ENCODE measurements at regions not wholly inside any gene's neighbourhood (a gene's known extent, or its start where the extent isn't known, plus 50 kb on each side); places are given as distances from the start of the nearest gene placed in this dataset.

DNA sequence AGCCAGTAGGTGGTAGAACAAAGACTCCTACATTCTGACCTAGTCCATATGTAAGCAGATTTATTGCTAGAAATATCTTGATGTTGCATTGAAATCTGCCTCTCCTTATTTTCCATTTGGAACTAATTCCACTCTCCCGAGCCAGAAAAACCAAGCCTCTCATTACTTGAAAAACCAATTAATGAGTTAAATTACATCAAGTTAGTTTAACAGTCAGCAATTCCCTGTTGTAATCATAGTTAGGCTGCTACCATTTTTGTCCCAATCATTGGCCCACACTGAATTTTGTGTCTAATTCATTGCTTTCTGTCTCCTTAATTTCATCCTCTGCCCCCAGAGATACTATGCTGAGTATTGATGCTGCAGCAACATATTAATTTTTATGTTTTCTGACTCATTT lies 168.3 kb upstream of the TNP1 start:
- H3K4me3 ChIP-seq (ENCODE audit: low read depth, low read length): no peak overlapping the region
- DNase-seq: no peak
- no peaks in the 10 kb centered on the region for H3K27me3 ChIP-seq (replicated peaks)
- no peak overlapping the region for H3K27ac ChIP-seq
- TF ChIP-seq CTCF (IDR thresholded peaks at IDR 0.05; ENCODE audit: low read depth, low read length, missing control alignments): no peak
- in situ Hi-C loops (cut with HindIII; ENCODE audit: low pct_ligation_motif_present, low sequenced_read_pairs): no loop called here
- no peaks in the 10 kb centered on the region for H3K36me3 ChIP-seq (replicated peaks)

DNA sequence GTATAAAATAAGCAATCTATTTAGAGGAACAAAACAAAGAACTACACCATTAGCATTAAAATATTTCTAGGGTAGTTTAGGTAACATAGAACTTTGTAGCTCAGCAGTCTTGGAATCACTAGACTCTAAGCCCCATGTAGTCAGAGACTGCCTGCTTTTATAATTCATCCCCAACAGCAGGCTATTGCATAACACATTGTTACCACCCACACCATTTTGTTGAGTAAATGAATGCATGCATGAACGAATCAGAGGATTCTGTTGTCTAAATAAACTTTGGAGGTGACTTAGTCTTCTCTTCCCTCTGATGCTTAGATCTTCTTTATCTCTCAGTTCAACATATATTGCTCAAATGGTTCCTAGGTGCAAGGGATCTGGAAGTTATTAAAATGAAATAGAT lies 167.6 kb upstream of the TNP1 start:
- Histone ChIP-seq H3K4me3 (ENCODE audit: low read depth, low read length) (no peak overlapping the region), H3K36me3 (replicated peaks) (no peaks in the 10 kb centered on the region), H3K27me3 (replicated peaks) (no peaks in the 10 kb centered on the region), H3K27ac (no peak overlapping the region)
- no peak for DNase-seq
- in situ Hi-C loops (cut with HindIII; ENCODE audit: low pct_ligation_motif_present, low sequenced_read_pairs): no loop called here
- no peak for TF ChIP-seq CTCF (IDR thresholded peaks at IDR 0.05; ENCODE audit: low read depth, low read length, missing control alignments)

DNA sequence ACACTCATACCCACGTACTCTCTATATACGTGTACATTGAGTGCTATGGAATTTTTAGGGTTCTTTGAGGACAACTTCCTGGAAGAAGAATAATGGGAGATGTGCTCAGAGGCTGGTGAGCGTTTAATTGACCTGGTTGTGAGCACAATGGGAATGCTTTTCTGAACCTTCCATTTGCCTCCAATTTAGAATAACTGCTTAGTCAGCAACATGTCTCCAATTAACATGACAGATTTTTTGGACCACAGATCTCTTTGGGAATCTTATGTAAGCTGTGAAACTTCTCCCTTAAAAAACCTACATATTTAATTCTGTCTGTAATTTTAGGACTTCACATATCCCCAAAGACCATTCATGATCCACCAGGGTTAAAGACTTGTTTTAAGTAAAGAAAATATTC lies 166.7 kb upstream of the TNP1 start:
- H3K27me3 ChIP-seq (replicated peaks): no peaks in the 10 kb centered on the region
- no peak for DNase-seq
- no peak overlapping the region for H3K4me3 ChIP-seq (ENCODE audit: low read depth, low read length)
- no peak for TF ChIP-seq CTCF (IDR thresholded peaks at IDR 0.05; ENCODE audit: low read depth, low read length, missing control alignments)
- in situ Hi-C loops (cut with HindIII; ENCODE audit: low pct_ligation_motif_present, low sequenced_read_pairs): no loop called here
- no peak overlapping the region for H3K27ac ChIP-seq
- H3K36me3 ChIP-seq (replicated peaks): no peaks in the 10 kb centered on the region

GRCh38 chr2:217026161-217026560 lies 166.3 kb upstream of the TNP1 start:
- Histone ChIP-seq H3K4me3 (ENCODE audit: low read depth, low read length) (no peak overlapping the region), H3K27ac (no peak overlapping the region), H3K36me3 (replicated peaks) (no peaks in the 10 kb centered on the region), H3K27me3 (replicated peaks) (no peaks in the 10 kb centered on the region)
- no peak for TF ChIP-seq CTCF (IDR thresholded peaks at IDR 0.05; ENCODE audit: low read depth, low read length, missing control alignments)
- in situ Hi-C loops (cut with HindIII; ENCODE audit: low pct_ligation_motif_present, low sequenced_read_pairs): no loop called here
- DNase-seq: no peak

GRCh38 chr2:217023611-217024010 lies 163.7 kb upstream of the TNP1 start:
- Histone ChIP-seq H3K4me3 (ENCODE audit: low read depth, low read length) (no peak overlapping the region), H3K36me3 (replicated peaks) (no peaks in the 10 kb centered on the region), H3K27me3 (replicated peaks) (no peaks in the 10 kb centered on the region), H3K27ac (no peak overlapping the region)
- in situ Hi-C loops (cut with HindIII; ENCODE audit: low pct_ligation_motif_present, low sequenced_read_pairs): no loop called here
- DNase-seq: no peak
- TF ChIP-seq CTCF (IDR thresholded peaks at IDR 0.05; ENCODE audit: low read depth, low read length, missing control alignments): no peak

- Histone ChIP-seq H3K27me3 (replicated peaks) (no peaks in the 10 kb centered on the region), H3K27ac (no peak overlapping the region), H3K36me3 (replicated peaks) (no peaks in the 10 kb centered on the region), H3K4me3 (ENCODE audit: low read depth, low read length) (no peak overlapping the region)
- no peak for DNase-seq
- TF ChIP-seq CTCF (IDR thresholded peaks at IDR 0.05; ENCODE audit: low read depth, low read length, missing control alignments): no peak
- in situ Hi-C loops (cut with HindIII; ENCODE audit: low pct_ligation_motif_present, low sequenced_read_pairs): no loop called here
Observed at GRCh38 chr2:217017456-217018252, 157.8 kb upstream of the TNP1 start.

Data from brain microvascular endothelial cell (primary cell).